Left ventricle myocardium inferior (tissue), 1 donor: ENCODE measurements at regions not wholly inside any gene's neighbourhood (a gene's known extent, or its start where the extent isn't known, plus 50 kb on each side); places are given as distances from the start of the nearest gene placed in this dataset.
"Not testable (repeated sequence)": the region's sequence is repeated elsewhere in the genome, so short reads cannot be mapped to it uniquely, and the experiment has no call there.

Experiments
- DNase-seq: peaks from one replicate; pipeline ENCODE4 v3.0.0-alpha.2; 2020
- H3K27ac ChIP-seq: fragments of 200-600 bp; replicated peaks from 2 replicates; pipeline ENCODE4 v1.8.0; 2021
- H3K27me3 ChIP-seq: fragments of 200-600 bp; 2 replicates; pipeline ENCODE4 v1.8.0; 2021; ENCODE audit warnings: low read depth
- H3K36me3 ChIP-seq: fragments of 200-600 bp; 2 replicates; pipeline ENCODE4 v1.8.0; 2021
- H3K4me1 ChIP-seq: fragments of 200-600 bp; 2 replicates; pipeline ENCODE4 v1.8.0; 2021
- H3K4me3 ChIP-seq: fragments of 200-600 bp; 2 replicates; pipeline ENCODE4 v1.8.0; 2021; ENCODE audit warnings: mild to moderate bottlenecking, moderate library complexity
- H3K9me3 ChIP-seq: fragments of 200-600 bp; replicated peaks from 2 replicates; pipeline ENCODE4 v1.8.0; 2021
- intact Hi-C: fragments of 100-400 bp; cut with micrococcal nuclease; formaldehyde crosslinking; loops from one replicate; pipeline ENCODE4 v1.11.0; 2022
- TF ChIP-seq, protein P1 (sequence below): fragments of 200-600 bp; IDR thresholded peaks from 2 replicates; pipeline ENCODE4 v1.8.0; 2021; ENCODE audit warnings: antibody characterized with exemption, mild to moderate bottlenecking, borderline replicate concordance
- donor health status: DM: no; HTN: yes; CAD: no; lungs with severe emphysema.

DNA sequence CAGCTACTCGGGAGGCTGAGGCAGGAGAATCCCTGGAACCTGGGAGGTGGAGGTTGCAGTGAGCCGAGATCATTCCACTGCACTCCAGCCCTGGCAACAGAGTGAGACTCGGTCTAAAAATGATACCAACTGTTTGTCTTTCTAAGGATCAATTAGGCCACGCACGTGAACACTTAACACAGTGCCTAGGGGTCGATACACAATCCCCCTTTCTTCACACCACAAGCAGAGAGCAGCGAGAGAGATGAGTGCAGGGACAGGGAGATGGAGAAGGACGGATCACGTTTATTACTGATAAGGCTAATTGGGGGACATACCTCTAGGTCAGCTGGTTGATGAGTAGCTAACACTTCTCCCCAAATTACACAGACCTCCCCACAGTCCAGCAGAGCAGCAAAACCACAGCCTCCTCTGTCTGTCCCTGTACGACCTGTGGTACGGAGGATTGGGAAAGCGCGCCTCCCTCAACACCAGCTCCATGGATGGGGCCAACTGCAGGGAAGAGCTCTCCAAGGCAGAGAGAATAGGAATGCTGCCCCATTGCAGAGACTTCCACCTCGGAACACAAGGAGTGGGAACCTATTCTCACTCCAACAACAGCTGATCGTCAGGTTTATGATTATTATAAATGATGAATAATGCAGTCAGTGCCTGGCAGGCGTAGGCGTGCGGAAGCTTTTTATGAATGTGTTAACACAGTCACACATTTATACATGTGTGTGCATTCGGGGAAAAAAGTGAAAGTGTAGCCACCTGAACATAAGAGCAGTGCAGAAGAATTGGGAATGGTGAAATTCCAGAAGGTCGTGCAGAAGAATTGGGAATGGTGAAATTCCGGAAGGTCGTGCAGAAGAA lies 155.1 kb downstream of the C16orf95 start:
- H3K36me3 ChIP-seq, result no peaks in the 10 kb centered on the region
- intact Hi-C loops, result no loop called here
- TF ChIP-seq, protein P1, sequence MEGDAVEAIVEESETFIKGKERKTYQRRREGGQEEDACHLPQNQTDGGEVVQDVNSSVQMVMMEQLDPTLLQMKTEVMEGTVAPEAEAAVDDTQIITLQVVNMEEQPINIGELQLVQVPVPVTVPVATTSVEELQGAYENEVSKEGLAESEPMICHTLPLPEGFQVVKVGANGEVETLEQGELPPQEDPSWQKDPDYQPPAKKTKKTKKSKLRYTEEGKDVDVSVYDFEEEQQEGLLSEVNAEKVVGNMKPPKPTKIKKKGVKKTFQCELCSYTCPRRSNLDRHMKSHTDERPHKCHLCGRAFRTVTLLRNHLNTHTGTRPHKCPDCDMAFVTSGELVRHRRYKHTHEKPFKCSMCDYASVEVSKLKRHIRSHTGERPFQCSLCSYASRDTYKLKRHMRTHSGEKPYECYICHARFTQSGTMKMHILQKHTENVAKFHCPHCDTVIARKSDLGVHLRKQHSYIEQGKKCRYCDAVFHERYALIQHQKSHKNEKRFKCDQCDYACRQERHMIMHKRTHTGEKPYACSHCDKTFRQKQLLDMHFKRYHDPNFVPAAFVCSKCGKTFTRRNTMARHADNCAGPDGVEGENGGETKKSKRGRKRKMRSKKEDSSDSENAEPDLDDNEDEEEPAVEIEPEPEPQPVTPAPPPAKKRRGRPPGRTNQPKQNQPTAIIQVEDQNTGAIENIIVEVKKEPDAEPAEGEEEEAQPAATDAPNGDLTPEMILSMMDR, result no peak
- no peak overlapping the region for H3K27ac ChIP-seq
- H3K4me3 ChIP-seq, result no peak overlapping the region
- H3K27me3 ChIP-seq, result peaks cover 56% of the 10 kb centered on the region
- no peaks in the 10 kb centered on the region for H3K9me3 ChIP-seq
- no peak for DNase-seq
- no peaks in the 10 kb centered on the region for H3K4me1 ChIP-seq

DNA sequence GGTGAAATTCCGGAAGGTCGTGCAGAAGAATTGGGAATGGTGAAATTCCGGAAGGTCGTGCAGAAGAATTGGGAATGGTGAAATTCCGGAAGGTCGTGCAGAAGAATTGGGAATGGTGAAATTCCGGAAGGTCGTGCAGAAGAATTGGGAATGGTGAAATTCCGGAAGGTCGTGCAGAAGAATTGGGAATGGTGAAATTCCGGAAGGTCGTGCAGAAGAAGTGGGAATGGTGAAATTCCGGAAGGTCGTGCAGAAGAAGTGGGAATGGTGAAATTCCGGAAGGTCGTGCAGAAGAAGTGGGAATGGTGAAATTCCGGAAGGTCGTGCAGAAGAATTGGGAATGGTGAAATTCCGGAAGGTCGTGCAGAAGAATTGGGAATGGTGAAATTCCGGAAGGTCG lies 154.4 kb downstream of the C16orf95 start:
- H3K27ac ChIP-seq, H3K36me3 ChIP-seq, intact Hi-C loops, H3K9me3 ChIP-seq, H3K4me3 ChIP-seq, DNase-seq, H3K4me1 ChIP-seq: not testable (repeated sequence)
- peaks cover 55% of the 10 kb centered on the region for H3K27me3 ChIP-seq

DNA sequence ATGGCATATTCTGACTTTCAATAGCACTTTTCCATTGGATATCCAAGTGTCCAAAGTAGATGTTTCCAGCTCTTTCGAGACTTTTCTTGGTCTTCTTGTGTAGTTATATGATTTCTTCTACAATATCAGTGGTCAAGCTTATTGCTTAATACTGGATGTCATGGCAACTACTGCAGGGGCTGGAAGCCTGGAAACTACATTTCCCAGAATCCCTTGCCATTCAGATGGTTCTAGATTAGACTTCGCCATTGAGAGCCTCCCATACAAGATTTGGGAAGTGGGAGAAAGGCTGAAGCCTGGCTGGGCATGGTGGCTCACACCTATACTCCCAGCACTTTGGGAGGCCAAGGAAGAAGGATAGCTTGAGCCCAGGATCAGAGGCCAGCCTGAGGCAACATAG lies 153.6 kb downstream of the C16orf95 start:
- H3K4me1 ChIP-seq, result no peaks in the 10 kb centered on the region
- no peaks in the 10 kb centered on the region for H3K9me3 ChIP-seq
- intact Hi-C loops, result no loop called here
- no peak for DNase-seq
- H3K27ac ChIP-seq, result no peak overlapping the region
- H3K36me3 ChIP-seq, result no peaks in the 10 kb centered on the region
- peaks cover 47% of the 10 kb centered on the region for H3K27me3 ChIP-seq
- TF ChIP-seq, protein P1, result no peak
- no peak overlapping the region for H3K4me3 ChIP-seq

DNA sequence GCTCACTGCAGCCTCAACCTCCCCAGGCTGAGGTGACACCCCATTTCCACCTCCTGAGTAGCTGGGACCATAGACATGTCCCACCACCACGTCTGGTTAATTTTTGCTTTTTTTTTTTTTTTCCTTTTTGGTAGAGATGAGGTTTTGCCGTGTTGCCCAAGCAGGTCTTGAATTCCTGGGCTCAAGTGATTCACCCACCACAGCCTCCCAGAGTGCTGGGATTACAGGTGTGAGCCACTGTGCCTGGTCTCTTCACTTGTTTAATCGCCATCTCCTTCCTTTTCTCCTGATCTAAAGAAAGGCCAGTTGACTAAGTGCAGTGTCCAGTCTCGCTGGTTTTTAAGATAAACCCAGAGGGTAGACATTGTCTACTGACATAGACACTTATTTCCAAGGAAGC lies 152.0 kb downstream of the C16orf95 start:
- no peaks in the 10 kb centered on the region for H3K36me3 ChIP-seq
- H3K4me1 ChIP-seq, result no peaks in the 10 kb centered on the region
- DNase-seq, result no peak
- intact Hi-C loops, result no loop called here
- H3K27ac ChIP-seq, result no peak overlapping the region
- no peaks in the 10 kb centered on the region for H3K9me3 ChIP-seq
- H3K27me3 ChIP-seq, result peaks cover 40% of the 10 kb centered on the region
- H3K4me3 ChIP-seq, result no peak overlapping the region
- TF ChIP-seq, protein P1, result no peak

DNA sequence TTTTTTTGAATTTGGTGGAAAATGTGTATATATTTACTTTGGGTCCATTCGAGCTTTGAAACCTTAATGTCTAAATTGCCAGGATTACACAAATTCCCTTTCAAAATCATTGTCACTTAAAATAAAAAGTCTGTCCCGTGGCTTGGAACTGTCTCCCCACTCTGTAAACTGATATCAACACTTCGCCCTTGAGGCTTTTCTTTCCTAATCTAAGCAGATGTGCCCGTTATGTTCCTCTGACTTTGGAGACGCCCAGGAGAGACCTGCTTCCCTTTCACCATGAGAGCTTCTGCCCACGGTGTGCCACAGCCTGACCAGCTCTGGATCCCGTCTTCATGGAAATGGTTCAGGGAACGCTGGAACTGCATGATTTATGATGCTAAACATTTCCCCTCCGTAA lies 151.3 kb downstream of the C16orf95 start:
- no peaks in the 10 kb centered on the region for H3K4me1 ChIP-seq
- intact Hi-C loops, result no loop called here
- H3K9me3 ChIP-seq, result no peaks in the 10 kb centered on the region
- TF ChIP-seq, protein P1, result no peak
- DNase-seq, result no peak
- H3K36me3 ChIP-seq, result no peaks in the 10 kb centered on the region
- H3K4me3 ChIP-seq, result no peak overlapping the region
- H3K27me3 ChIP-seq, result peaks cover 40% of the 10 kb centered on the region
- H3K27ac ChIP-seq, result no peak overlapping the region

DNA sequence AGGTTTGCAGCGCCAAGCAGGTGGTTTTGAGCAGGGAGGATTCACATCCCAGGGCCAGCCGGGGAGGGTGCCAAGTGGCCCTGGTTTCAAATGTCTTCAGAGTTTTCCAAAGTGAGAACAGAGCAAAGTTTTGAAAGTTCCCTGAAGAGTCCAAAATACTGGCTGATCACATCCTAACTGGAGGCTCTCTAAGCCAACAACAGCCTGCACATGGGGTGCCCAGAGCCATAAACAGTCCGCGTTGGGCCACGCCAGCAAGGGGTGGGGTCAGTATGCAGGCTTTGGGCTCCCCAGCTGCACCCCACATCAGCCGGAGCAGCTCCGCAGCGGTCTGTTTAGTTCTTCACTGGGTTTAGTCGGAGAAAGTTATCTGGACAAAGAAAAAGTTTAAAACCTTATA lies 150.9 kb downstream of the C16orf95 start:
- Histone ChIP-seq H3K4me1 (no peaks in the 10 kb centered on the region), H3K9me3 (no peaks in the 10 kb centered on the region), H3K27me3 (peaks cover 36% of the 10 kb centered on the region), H3K4me3 (no peak overlapping the region), H3K27ac (no peak overlapping the region), H3K36me3 (no peaks in the 10 kb centered on the region)
- intact Hi-C loops, result no loop called here
- no peak for DNase-seq
- TF ChIP-seq, protein P1, result no peak
